B cell (primary cell): ENCODE measurements at regions not wholly inside any gene's neighbourhood (a gene's known extent, or its start where the extent isn't known, plus 50 kb on each side); places are given as distances from the start of the nearest gene placed in this dataset.

Source experiments
- ATAC-seq: fragments of 200-7000 bp; cut with Tn5 transposase; one replicate; pipeline ENCODE4 v1.10.0; 2021; ENCODE audit warnings: low read depth, mild to moderate bottlenecking, moderate number of reproducible peaks, moderate library complexity
- CTCF ChIA-PET: fragments of 350-600 bp; sonication (Branson Sonifier 250); formaldehyde crosslinking; loops from one replicate; lab custom pipeline; 2021; ENCODE audit warnings: antibody characterized with exemption, inconsistent platforms; lab: Charles Lee
- POLR2A ChIA-PET: fragments of 350-600 bp; sonication (Branson Sonifier 250); formaldehyde crosslinking; loops from one replicate; lab custom pipeline; 2021; ENCODE audit warnings: antibody characterized with exemption; lab: Charles Lee
- DNase-seq: peaks from one replicate; pipeline ENCODE4 v3.0.0; 2013
- H2AFZ ChIP-seq: 2 replicates; pipeline ENCODE4 v1.6.1; 2012; ENCODE audit warnings: mild to moderate bottlenecking, low read depth, low read length; ENCODE audit not compliant: insufficient read depth, poor library complexity, severe bottlenecking
- H3K27ac ChIP-seq, 2 donors: 1 replicate in 1 of 2; 2 replicates in 1 of 2; pipeline ENCODE4 v1.5.1; 2012 to 2013; ENCODE audit warnings: low read length in 2 of 2, mild to moderate bottlenecking in 2 of 2, moderate library complexity in 1 of 2
- H3K27me3 ChIP-seq, 4 experiments: fragments of 200-600 bp in 1 of 4; sonication (generic) in 1 of 4; replicated peaks in 1 of 4; 1 replicate in 2 of 4; 2 replicates in 2 of 4; pipeline versions ENCODE4 v1.6.1 to v1.7.0; 2013 to 2016; ENCODE audit warnings: low read length in 3 of 4, mild to moderate bottlenecking in 2 of 4, mixed read lengths in 1 of 4, moderate library complexity in 1 of 4; ENCODE audit not compliant: insufficient read depth in 4 of 4, control insufficient read depth in 3 of 4; ENCODE audit errors: control extremely low read depth in 1 of 4
- H3K36me3 ChIP-seq, 2 experiments: replicated peaks in 1 of 2; 1 replicate in 1 of 2; 2 replicates in 1 of 2; pipeline versions ENCODE4 v1.6.1 to v1.7.1; 2013; ENCODE audit warnings: low read length in 1 of 2; ENCODE audit not compliant: insufficient read depth in 2 of 2, control insufficient read depth in 1 of 2; ENCODE audit errors: control extremely low read depth in 1 of 2, extremely low read depth in 1 of 2
- H3K4me1 ChIP-seq, 2 donors: fragments of 200-600 bp in 1 of 2; sonication (generic) in 1 of 2; 1 replicate in 1 of 2; 2 replicates in 1 of 2; pipeline versions ENCODE4 v1.5.1 to v1.6.1; 2013 to 2017; ENCODE audit warnings: low read length in 2 of 2; ENCODE audit not compliant: control insufficient read depth in 2 of 2, insufficient read depth in 2 of 2
- H3K4me2 ChIP-seq: replicated peaks from 2 replicates; pipeline ENCODE3; 2012; ENCODE audit warnings: mild to moderate bottlenecking, low read depth, low read length; ENCODE audit not compliant: poor library complexity, severe bottlenecking
- H3K4me3 ChIP-seq, 5 experiments: fragments of 200-600 bp in 1 of 5; sonication (generic) in 1 of 5; 1 replicate in 3 of 5; 2 replicates in 2 of 5; pipeline versions ENCODE4 v1.5.1 to v1.7.0; 2011 to 2016; ENCODE audit warnings: low read length in 4 of 5, mild to moderate bottlenecking in 4 of 5, low read depth in 2 of 5, control low read depth in 1 of 5, moderate library complexity in 1 of 5; ENCODE audit not compliant: insufficient read depth in 1 of 5; ENCODE audit errors: control extremely low read depth in 1 of 5, extremely low read depth in 1 of 5
- H3K79me2 ChIP-seq: fragments of 200-600 bp; sonication (generic); one replicate; pipeline ENCODE4 v1.6.0; 2016; ENCODE audit warnings: low read length; ENCODE audit not compliant: control insufficient read depth, insufficient read depth
- H3K9ac ChIP-seq: fragments of 200-600 bp; sonication (generic); 2 replicates; pipeline ENCODE4 v1.6.1; 2017; ENCODE audit warnings: mild to moderate bottlenecking, low read length, moderate library complexity
- H3K9me3 ChIP-seq, 3 donors: one replicate each; pipeline versions ENCODE4 v1.6.1 to v1.7.1; 2013; ENCODE audit warnings: low read length in 2 of 3; ENCODE audit not compliant: control insufficient read depth in 2 of 3, insufficient read depth in 1 of 3; ENCODE audit errors: control extremely low read depth in 1 of 3
- H4K20me1 ChIP-seq: 2 replicates; pipeline ENCODE4 v1.6.0; 2012; ENCODE audit warnings: mild to moderate bottlenecking, low read length; ENCODE audit not compliant: insufficient read depth, control insufficient read depth, poor library complexity, severe bottlenecking
- H3K27ac Mint-ChIP-seq: one replicate; pipeline ENCODE4 v1.8.0; 2021; ENCODE audit warnings: mixed read lengths
- H3K27me3 Mint-ChIP-seq: one replicate; pipeline ENCODE4 v1.8.0; 2021; ENCODE audit warnings: mixed read lengths
- H3K4me1 Mint-ChIP-seq: one replicate; pipeline ENCODE4 v1.8.0; 2021; ENCODE audit warnings: mixed read lengths
- H3K4me3 Mint-ChIP-seq: one replicate; pipeline ENCODE4 v1.8.0; 2021; ENCODE audit warnings: mixed read lengths
- H3K9me3 Mint-ChIP-seq: one replicate; pipeline ENCODE4 v1.8.0; 2022; ENCODE audit warnings: mixed read lengths; ENCODE audit not compliant: insufficient read depth
- CTCF ChIP-seq: fragments of 200-600 bp; IDR thresholded peaks from one replicate; pipeline ENCODE4 v1.8.0; 2022; ENCODE audit warnings: antibody characterized with exemption, mild to moderate bottlenecking
- EZH2 ChIP-seq: IDR thresholded peaks from 2 replicates; pipeline ENCODE4 v1.6.1; 2012; ENCODE audit warnings: borderline replicate concordance, low read depth, mild to moderate bottlenecking, moderate library complexity, low read length; ENCODE audit not compliant: insufficient read depth, poor library complexity, severe bottlenecking
- WGBS: methylation state at CpG from one replicate; pipeline ENCODE4 v1.1.5; 2013; ENCODE audit warnings: missing lambda C conversion rate; ENCODE audit not compliant: insufficient coverage; 5-methylcytosine and 5-hydroxymethylcytosine counted together
- intact Hi-C: fragments of 100-400 bp; cut with micrococcal nuclease; formaldehyde crosslinking; loops from one replicate; pipeline ENCODE4 v1.10.0; 2022

- H3K4me1 ChIP-seq = no peaks in the 10 kb centered on the region
- CTCF ChIA-PET = no interaction called here
- H3K9me3 ChIP-seq = no peaks in the 10 kb centered on the region
- intact Hi-C loops = no loop called here
- Mint-ChIP-seq H3K4me3 (no peak overlapping the region), H3K4me1 (no peaks in the 10 kb centered on the region), H3K27ac (no peak overlapping the region), H3K9me3 (no peaks in the 10 kb centered on the region), H3K27me3 (peaks cover 20% of the 10 kb centered on the region)
- no peak for DNase-seq
- H4K20me1 ChIP-seq = no peaks in the 10 kb centered on the region
- H3K27ac ChIP-seq = no peak overlapping the region
- no peak for ATAC-seq
- TF ChIP-seq EZH2 = no peak
- TF ChIP-seq CTCF = no peak
- no peak overlapping the region for H3K9ac ChIP-seq
- H2AFZ ChIP-seq = no peak overlapping the region
- POLR2A ChIA-PET = no interaction called here
- H3K4me3 ChIP-seq = no peak overlapping the region
- no peaks in the 10 kb centered on the region for H3K36me3 ChIP-seq
- WGBS = 93% methylated on average over 2 of the region's 5 CpGs
- H3K4me2 ChIP-seq = no peak overlapping the region
- H3K79me2 ChIP-seq = no peaks in the 10 kb centered on the region
- H3K27me3 ChIP-seq = no peaks in the 10 kb centered on the region
Measured at GRCh38 chr1:55713516-55713915, 498.4 kb upstream of the USP24 start.

DNA sequence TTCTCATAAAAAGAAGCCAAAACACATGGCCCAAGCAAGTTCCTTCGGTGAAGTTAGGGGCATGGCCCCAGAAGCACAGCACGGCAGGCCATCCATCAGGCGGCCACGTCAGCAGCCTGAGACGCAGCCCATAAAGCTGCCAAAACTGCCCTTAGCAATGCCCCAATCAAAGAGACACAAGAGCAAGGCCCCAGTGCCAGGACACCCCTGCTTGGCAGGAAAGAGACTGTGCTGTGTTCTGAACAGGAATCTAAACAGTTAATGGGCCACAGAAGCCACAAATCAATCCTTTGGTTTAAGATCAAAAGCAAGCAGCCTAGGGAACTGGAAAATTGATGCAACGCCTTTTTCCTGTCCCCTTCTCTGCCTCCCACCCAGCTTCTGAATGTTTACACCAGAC, 497.0 kb upstream of the USP24 start:
- no peaks in the 10 kb centered on the region for H4K20me1 ChIP-seq
- ChIA-PET CTCF (no interaction called here), POLR2A (no interaction called here)
- no peak for ATAC-seq
- Mint-ChIP-seq H3K4me1 (no peaks in the 10 kb centered on the region), H3K9me3 (no peaks in the 10 kb centered on the region), H3K27ac (no peak overlapping the region), H3K4me3 (no peak overlapping the region), H3K27me3 (peaks cover 14% of the 10 kb centered on the region)
- no peak overlapping the region for H2AFZ ChIP-seq
- no peaks in the 10 kb centered on the region for H3K9me3 ChIP-seq
- 74% methylated on average over 6 of the region's 6 CpGs for WGBS
- no peak for DNase-seq
- no peaks in the 10 kb centered on the region for H3K79me2 ChIP-seq
- H3K27ac ChIP-seq = no peak overlapping the region
- intact Hi-C loops = no loop called here
- H3K9ac ChIP-seq = no peak overlapping the region
- H3K4me2 ChIP-seq = no peak overlapping the region
- TF ChIP-seq EZH2 = no peak
- TF ChIP-seq CTCF = no peak
- no peaks in the 10 kb centered on the region for H3K27me3 ChIP-seq
- H3K36me3 ChIP-seq = no peaks in the 10 kb centered on the region
- H3K4me1 ChIP-seq = no peaks in the 10 kb centered on the region
- no peak overlapping the region for H3K4me3 ChIP-seq
